DMS 273 treated with DMSO at 0.1 percent for 48 hours (cell line): ENCODE measurements at regions not wholly inside any gene's neighbourhood (a gene's known extent, or its start where the extent isn't known, plus 50 kb on each side); places are given as distances from the start of the nearest gene placed in this dataset.
"Not testable (repeated sequence)": the region's sequence is repeated elsewhere in the genome, so short reads cannot be mapped to it uniquely, and the experiment has no call there.

Experiments used
- DNase-seq: peaks from one replicate; lab custom pipeline; 2025; lab: John Stamatoyannopoulos, UW

GRCh38 chr1:245061808-245062207, 93.0 kb upstream of the KIF26B start:
- not testable (repeated sequence) for DNase-seq

- peak; percentile 44 for DNase-seq
Measured at GRCh38 chr1:245060684-245061374, 94.0 kb upstream of the KIF26B start.

- no peak for DNase-seq
Measured at GRCh38 chr1:245059806-245060424, 94.9 kb upstream of the KIF26B start.

- no peak for DNase-seq
Measured at GRCh38 chr1:245058882-245059281, 95.9 kb upstream of the KIF26B start.

GRCh38 chr1:245058436-245058835, 96.3 kb upstream of the KIF26B start:
- DNase-seq: no peak

- DNase-seq: no peak
Measured at GRCh38 chr1:245056913-245057312, 97.9 kb upstream of the KIF26B start.

- DNase-seq: not testable (repeated sequence)
Measured at GRCh38 chr1:245056296-245056695, 98.5 kb upstream of the KIF26B start.

GRCh38 chr1:245055752-245056151, 99.0 kb upstream of the KIF26B start:
- no peak for DNase-seq

- DNase-seq: no peak
Measured at GRCh38 chr1:245054507-245055270, 100.1 kb upstream of the KIF26B start.

GRCh38 chr1:245054105-245054504, 100.7 kb upstream of the KIF26B start:
- DNase-seq: no peak

- DNase-seq: no peak
Measured at GRCh38 chr1:245052258-245052657, 102.5 kb upstream of the KIF26B start.

- DNase-seq: no peak
Measured at GRCh38 chr1:245051349-245052221, 103.2 kb upstream of the KIF26B start.

GRCh38 chr1:245046769-245047168, 108.0 kb upstream of the KIF26B start:
- DNase-seq: no peak

- DNase-seq: no peak
Measured at GRCh38 chr1:245046315-245046714, 108.5 kb upstream of the KIF26B start.

GRCh38 chr1:245045087-245045881, 109.5 kb upstream of the KIF26B start:
- DNase-seq: no peak

- DNase-seq: no peak
Measured at GRCh38 chr1:245043611-245043940, 111.2 kb upstream of the KIF26B start.

- DNase-seq: no peak
Measured at GRCh38 chr1:245041058-245041698, 113.6 kb upstream of the KIF26B start.

GRCh38 chr1:245039196-245039595, 115.6 kb upstream of the KIF26B start:
- DNase-seq: no peak

GRCh38 chr1:245036102-245036501, 118.7 kb upstream of the KIF26B start:
- no peak for DNase-seq

- no peak for DNase-seq
Measured at GRCh38 chr1:245031041-245031440, 123.7 kb upstream of the KIF26B start.

GRCh38 chr1:245026247-245026646, 128.5 kb upstream of the KIF26B start:
- no peak for DNase-seq
